NCI-H1436 (cell line): ENCODE measurements at regions not wholly inside any gene's neighbourhood (a gene's known extent, or its start where the extent isn't known, plus 50 kb on each side); places are given as distances from the start of the nearest gene placed in this dataset.

Experiments
- DNase-seq: peaks from one replicate; lab custom pipeline; 2025; lab: John Stamatoyannopoulos, UW

GRCh38 chr3:72372161-72372560, 476.1 kb downstream of the SHQ1 start:
- no peak for DNase-seq

- DNase-seq = no peak
Measured at GRCh38 chr3:72371431-72371830, 476.8 kb downstream of the SHQ1 start.

DNA sequence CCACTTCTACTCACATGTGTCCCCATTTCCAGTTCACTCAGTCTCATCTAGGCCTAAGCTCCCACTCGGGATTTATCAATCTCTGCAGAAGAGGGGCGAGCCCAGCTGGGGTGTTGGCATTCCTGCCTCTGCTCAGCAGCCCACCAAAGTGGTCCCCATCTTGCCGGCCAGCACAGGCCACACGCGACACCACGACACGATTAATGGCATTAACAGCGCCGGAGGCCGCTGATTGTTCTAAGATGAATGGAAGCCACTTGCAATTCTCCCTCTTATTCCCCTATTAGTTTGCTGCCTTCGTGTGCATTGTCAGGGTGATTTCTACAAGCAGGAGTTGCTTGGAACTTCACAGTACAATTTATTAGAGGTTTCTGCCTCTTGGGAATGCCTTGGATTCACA, 477.3 kb downstream of the SHQ1 start:
- DNase-seq = no peak

DNA sequence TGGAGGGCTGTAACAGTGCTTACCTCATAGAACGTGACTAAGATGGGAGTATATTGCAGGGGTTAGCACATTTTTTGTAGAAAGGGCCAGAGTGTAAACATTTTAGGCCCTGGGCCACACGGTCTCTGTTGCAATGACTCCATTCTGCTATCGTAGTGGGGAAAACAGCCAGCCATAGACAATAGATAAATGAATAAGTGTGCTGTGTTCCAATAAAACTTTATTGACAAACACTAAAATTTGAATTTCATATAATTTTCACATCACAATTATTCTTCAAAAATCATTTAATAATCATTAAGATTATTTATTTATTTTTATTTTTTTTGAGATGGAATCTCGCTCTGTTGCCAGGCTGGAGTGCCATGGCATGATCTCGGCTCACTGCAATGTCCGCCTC, 478.6 kb downstream of the SHQ1 start:
- no peak for DNase-seq

- no peak for DNase-seq
Measured at GRCh38 chr3:72368331-72368975, 479.8 kb downstream of the SHQ1 start.

DNA sequence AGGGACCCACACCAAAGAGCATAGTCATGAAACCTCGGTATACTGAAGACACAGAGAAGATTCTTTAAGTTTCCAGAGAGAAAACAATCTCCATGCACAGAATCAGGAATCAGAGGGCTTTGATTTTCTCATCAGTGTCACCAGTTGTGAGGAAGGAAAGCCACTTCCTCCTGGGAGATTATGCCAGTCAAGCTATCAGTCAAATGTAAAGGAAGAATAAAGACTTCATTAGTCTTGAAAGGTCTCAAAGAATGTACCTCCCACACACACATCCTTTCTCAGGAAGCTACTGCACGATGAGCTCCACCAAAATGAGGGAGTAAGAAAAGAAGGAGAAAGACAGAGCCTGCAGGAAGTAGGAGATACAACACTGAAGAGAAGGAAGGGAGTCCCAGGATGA, 486.3 kb downstream of the SHQ1 start:
- DNase-seq = no peak

DNA sequence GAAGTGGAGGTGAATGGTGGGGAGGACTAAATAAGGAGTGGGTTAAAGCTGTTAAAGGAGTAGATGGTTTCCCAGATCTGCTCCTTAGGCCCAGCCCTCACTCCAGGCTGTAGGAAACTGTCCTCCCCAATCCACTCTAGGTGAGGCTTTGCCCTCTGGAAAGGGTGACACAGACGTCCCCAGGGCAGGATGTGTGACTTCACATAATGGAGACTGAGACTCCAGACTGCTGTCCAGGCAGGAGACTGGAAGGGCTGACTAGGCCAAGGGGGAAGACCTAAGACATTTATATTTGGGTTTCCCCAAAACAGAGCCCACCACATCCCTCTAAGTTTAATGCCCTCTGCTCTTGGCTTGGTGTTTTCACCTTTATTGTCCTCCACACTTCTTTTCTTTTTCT, 488.5 kb downstream of the SHQ1 start:
- DNase-seq = no peak

- no peak for DNase-seq
Measured at GRCh38 chr3:72355168-72355567, 493.1 kb downstream of the SHQ1 start.

- no peak for DNase-seq
Measured at GRCh38 chr3:72354486-72354885, 493.8 kb downstream of the SHQ1 start.

- no peak for DNase-seq
Measured at GRCh38 chr3:72353236-72354128, 494.8 kb downstream of the SHQ1 start.

- no peak for DNase-seq
Measured at GRCh38 chr3:72352176-72352575, 496.1 kb downstream of the SHQ1 start.

GRCh38 chr3:72351536-72351935, 496.7 kb downstream of the SHQ1 start:
- DNase-seq = no peak

- no peak for DNase-seq
Measured at GRCh38 chr3:72350761-72351505, 497.3 kb downstream of the SHQ1 start.

- no peak for DNase-seq
Measured at GRCh38 chr3:72348357-72348756, 499.9 kb downstream of the SHQ1 start.

DNA sequence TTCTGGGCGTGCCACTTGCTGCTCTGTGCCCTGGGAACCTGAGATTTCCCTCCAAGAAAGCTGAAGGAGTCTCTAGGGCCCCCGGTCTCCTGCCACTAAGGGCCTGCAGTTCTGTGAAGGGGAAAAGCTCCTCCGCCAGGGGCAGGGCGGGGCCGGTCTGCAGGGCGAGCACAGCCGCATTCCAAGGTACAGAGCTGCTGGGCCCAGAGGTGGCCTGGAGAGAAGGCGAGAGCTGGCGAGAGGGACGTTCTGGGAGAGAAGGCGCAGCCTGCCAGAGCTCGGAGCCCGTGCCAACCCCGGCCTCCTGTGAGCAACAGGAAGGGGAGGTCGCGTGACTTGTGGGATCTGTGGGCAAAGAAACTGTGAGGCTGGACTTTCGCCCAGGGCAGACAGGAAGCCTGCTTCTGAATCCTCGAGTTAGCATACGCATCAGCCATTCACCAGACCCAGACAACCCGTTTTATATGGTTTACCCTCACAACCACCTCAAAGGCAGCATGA, 500.4 kb downstream of the SHQ1 start:
- no peak for DNase-seq

DNA sequence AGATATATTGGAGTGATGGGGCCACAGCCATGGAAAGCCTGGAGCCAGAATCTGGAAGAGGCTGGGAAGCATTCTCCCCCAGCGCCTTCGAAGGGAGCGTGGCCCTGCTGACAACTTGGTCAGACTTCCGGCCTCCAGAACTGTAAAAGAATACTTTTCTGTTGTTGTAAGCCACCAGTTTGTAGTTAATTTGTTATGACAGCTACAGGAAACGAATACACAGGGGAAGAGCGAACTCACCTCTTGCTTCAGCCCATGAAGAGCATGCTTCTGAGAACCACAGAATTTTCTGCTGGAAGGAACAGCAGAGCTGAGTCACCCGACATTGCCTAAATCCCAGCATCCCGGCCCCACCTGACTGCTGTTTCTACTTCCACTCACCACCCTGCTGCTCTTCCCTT, 501.7 kb downstream of the SHQ1 start:
- DNase-seq = no peak

DNA sequence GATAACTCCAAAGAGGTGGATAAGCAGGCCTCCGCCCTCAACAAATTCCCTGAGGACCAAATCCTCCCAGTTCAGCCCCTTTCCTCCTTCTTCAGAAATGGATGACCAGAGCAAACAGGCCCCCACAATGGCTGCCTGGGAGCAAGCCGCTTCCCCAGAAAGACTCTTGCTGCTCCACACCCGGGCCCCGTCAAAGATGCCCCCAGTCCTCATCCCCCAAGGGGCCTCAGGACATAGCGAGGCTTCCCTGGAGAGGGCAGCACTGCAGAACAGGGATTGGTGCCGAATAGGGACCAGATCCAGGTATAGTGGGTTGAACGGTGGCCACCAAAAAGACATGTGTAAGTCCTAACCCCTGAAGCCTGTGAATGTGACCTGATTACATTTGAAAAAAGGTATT, 502.3 kb downstream of the SHQ1 start:
- no peak for DNase-seq

DNA sequence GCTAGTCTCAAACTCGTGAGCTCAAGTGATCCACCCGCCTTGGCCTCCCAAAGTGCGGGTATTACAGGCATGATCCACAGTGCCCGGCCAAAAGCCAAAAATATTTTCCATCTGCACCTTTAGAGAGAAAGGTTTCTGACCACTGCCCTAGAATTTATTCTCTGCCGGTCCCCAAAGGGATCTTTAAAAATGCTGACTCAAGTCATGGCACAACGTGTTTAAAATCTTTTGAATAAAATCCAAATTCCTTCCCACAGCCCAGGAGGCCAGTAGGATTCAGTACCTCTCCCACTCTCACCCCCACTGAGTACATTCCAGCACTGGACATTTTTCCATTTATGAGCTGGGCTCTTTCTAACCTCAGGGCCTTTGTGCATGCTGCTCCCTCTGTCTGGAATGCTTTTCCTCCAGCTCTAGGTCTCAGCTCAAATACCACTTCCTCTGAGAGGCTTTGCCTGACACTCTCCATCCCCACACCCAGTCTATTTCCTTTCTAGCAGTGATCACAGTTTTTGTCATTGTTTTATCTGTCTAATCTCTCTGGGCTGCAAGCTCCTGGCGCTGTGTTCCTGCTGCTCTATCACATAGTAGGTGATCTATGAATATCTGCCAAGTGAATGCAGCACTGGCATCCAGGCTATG, 502.9 kb downstream of the SHQ1 start:
- DNase-seq = no peak

DNA sequence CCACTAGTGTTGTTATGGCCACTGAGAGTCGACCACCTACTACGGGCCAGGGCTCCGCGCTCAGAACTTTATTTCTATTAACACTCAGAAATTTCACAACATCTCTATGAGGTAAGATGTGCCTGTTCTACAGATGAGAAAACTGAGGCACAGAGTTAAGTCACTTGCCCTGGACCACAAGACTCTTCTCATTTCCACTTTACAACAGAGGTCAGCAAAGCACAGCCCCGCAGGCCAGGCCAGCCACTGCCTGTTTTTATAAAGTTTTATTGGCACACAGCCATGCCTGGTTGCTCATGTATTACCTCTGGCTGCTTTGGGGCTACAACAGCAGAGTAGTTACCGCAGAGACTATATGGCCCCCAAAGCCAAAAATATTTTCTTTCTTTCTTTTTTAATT, 503.6 kb downstream of the SHQ1 start:
- no peak for DNase-seq

DNA sequence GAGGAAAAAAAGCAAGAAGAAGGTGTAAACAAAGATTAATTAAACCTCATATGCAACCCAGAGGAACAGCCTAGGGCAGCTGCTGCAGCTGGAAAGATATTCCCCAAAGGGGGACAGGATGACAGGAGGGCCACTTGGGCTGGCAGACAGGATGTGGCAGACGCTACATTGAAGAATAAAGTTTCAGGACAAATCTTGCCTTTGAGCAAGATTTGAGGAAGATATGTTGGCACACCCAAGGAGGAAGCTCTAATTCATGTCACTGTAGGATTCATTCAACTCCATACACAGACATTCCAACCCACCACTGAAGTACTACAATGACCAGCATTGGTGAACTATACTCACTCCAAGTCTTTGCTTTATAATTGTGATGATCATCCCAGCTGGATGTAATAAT, 504.0 kb downstream of the SHQ1 start:
- DNase-seq = no peak

- DNase-seq = no peak
Measured at GRCh38 chr3:72343078-72343477, 505.2 kb downstream of the SHQ1 start.

- no peak for DNase-seq
Measured at GRCh38 chr3:72342450-72342849, 505.8 kb downstream of the SHQ1 start.
